Cardiac muscle cell (in vitro differentiated cells and primary cell): ENCODE measurements at regions not wholly inside any gene's neighbourhood (a gene's known extent, or its start where the extent isn't known, plus 50 kb on each side); places are given as distances from the start of the nearest gene placed in this dataset.
A peak's percentile ranks its signal among the peaks of the same experiment; 100 is the strongest.

Experiments used
- DNase-seq, 2 donors: peaks; one replicate each; pipeline versions ENCODE4 v3.0.0 to v3.0.0-alpha.2; 2010 to 2017; ENCODE audit warnings: low read depth in 1 of 2, low spot score in 1 of 2
- H3K27ac ChIP-seq: fragments of 200-600 bp; sonication (generic); 2 replicates; pipeline ENCODE4 v1.5.1; 2016
- H3K27me3 ChIP-seq: fragments of 200-600 bp; sonication (generic); 2 replicates; pipeline ENCODE4 v1.6.0; 2016; ENCODE audit warnings: control low read depth
- H3K36me3 ChIP-seq: fragments of 200-600 bp; sonication (generic); 2 replicates; pipeline ENCODE4 v1.5.1; 2016; ENCODE audit warnings: control low read depth
- H3K4me1 ChIP-seq: fragments of 200-600 bp; sonication (generic); 2 replicates; pipeline ENCODE4 v1.8.1; 2017; ENCODE audit warnings: low read depth, mild to moderate bottlenecking, mixed run types
- H3K4me3 ChIP-seq: fragments of 200-600 bp; sonication (generic); 2 replicates; pipeline ENCODE4 v1.5.1; 2016; ENCODE audit warnings: mild to moderate bottlenecking
- H3K9me3 ChIP-seq: fragments of 200-600 bp; sonication (generic); 2 replicates; pipeline ENCODE4 v1.5.1; 2017; ENCODE audit warnings: low read depth, mild to moderate bottlenecking, control low read depth
- TF ChIP-seq, protein P1 (sequence below): IDR thresholded peaks from 2 replicates; pipeline ENCODE4 v1.5.1; 2012; ENCODE audit warnings: low read depth, mild to moderate bottlenecking, low read length

DNA sequence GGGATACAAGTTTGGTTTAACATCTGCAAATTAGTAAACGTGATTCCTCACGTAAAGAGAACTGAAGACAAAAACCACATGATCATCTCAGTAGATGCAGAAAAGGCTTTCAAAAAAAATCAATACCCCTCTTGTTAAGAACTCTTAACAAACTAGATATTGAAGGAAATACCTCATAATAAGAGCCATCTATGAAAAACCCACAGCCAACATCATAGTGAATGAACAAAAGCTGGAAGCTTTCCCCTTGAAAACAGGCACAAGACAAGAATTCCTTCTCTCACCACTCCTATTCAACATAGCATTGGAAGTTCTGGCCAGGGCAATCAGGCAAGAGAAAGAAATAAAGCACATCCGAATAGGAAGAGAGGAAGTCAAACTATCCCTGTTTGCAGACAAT is 160.5 kb downstream of the CSNK2A3 start:
- Histone ChIP-seq H3K4me1 (no peaks in the 10 kb centered on the region), H3K27me3 (no peaks in the 10 kb centered on the region), H3K27ac (no peak overlapping the region), H3K9me3 (no peaks in the 10 kb centered on the region), H3K36me3 (no peaks in the 10 kb centered on the region), H3K4me3 (no peak overlapping the region)
- TF ChIP-seq, protein P1, sequence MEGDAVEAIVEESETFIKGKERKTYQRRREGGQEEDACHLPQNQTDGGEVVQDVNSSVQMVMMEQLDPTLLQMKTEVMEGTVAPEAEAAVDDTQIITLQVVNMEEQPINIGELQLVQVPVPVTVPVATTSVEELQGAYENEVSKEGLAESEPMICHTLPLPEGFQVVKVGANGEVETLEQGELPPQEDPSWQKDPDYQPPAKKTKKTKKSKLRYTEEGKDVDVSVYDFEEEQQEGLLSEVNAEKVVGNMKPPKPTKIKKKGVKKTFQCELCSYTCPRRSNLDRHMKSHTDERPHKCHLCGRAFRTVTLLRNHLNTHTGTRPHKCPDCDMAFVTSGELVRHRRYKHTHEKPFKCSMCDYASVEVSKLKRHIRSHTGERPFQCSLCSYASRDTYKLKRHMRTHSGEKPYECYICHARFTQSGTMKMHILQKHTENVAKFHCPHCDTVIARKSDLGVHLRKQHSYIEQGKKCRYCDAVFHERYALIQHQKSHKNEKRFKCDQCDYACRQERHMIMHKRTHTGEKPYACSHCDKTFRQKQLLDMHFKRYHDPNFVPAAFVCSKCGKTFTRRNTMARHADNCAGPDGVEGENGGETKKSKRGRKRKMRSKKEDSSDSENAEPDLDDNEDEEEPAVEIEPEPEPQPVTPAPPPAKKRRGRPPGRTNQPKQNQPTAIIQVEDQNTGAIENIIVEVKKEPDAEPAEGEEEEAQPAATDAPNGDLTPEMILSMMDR, result no peak
- no peak for DNase-seq

DNA sequence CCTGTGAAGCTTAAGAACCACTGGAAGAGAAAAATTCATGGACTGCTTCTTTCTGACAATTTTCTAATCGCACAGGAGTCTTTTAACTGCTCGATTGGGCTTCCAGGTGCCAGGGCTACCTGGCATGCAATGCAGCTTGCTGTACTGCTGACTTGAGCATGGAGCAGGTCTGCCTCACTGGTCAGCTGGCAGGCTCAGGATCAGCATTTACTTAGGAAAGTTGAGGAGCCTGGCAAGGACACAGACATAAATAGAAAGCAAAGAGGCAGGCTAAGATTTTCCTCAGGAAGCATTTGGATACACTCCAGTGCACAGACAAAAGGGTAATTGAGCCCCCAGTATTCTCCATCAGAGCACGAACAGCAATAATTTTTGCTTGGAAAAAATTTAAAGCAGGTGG is 163.5 kb downstream of the CSNK2A3 start:
- Histone ChIP-seq H3K27ac (no peak overlapping the region), H3K9me3 (no peaks in the 10 kb centered on the region), H3K36me3 (no peaks in the 10 kb centered on the region), H3K4me1 (no peaks in the 10 kb centered on the region), H3K27me3 (no peaks in the 10 kb centered on the region), H3K4me3 (no peak overlapping the region)
- no peak for DNase-seq
- TF ChIP-seq, protein P1, result no peak

DNA sequence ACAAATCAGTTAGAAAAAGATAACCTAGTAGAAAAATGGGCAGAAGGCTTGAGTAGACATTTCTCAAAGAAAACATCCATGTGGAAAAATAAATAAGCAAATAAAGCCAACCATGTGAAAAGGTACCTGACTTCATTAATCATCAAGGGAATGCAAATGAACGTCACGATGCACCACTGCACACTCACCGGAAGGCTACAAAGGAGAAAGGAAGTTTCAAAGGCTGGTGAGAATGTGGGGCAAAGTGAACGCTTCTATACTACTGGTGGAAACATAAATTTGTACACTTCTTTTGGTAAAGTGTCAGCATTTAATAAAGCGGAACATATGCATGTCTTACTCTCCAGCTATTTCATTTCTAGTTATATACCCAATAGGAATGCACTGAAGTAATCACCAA is 166.8 kb downstream of the CSNK2A3 start:
- Histone ChIP-seq H3K27ac (no peak overlapping the region), H3K27me3 (no peaks in the 10 kb centered on the region), H3K36me3 (no peaks in the 10 kb centered on the region), H3K9me3 (no peaks in the 10 kb centered on the region), H3K4me3 (no peak overlapping the region), H3K4me1 (no peaks in the 10 kb centered on the region)
- no peak for DNase-seq
- TF ChIP-seq, protein P1, result no peak

DNA sequence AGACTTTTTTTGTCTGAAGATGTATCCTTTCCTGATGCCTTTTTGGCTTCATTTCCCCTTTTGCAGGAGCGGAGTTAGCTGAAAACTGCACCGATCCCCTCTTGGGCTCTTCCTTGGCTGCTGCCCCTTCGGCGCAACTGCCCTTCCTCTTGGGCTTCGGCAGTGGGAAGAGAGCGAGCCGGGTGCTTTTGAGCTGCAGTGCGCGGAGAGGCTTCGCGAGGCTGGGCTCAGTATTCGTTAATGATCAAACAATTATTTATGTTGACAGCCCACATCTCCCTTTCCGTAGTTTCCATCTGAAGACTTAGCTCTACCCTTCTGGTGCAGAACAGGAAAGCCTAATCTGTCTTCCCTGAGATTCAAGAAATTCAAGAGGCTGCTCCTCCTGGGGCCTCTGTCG is 170.8 kb downstream of the CSNK2A3 start:
- TF ChIP-seq, protein P1, result no peak
- no peaks in the 10 kb centered on the region for H3K27me3 ChIP-seq
- no peaks in the 10 kb centered on the region for H3K9me3 ChIP-seq
- no peaks in the 10 kb centered on the region for H3K4me1 ChIP-seq
- H3K4me3 ChIP-seq, result no peak overlapping the region
- H3K27ac ChIP-seq, result no peak overlapping the region
- no peak for DNase-seq
- no peaks in the 10 kb centered on the region for H3K36me3 ChIP-seq

DNA sequence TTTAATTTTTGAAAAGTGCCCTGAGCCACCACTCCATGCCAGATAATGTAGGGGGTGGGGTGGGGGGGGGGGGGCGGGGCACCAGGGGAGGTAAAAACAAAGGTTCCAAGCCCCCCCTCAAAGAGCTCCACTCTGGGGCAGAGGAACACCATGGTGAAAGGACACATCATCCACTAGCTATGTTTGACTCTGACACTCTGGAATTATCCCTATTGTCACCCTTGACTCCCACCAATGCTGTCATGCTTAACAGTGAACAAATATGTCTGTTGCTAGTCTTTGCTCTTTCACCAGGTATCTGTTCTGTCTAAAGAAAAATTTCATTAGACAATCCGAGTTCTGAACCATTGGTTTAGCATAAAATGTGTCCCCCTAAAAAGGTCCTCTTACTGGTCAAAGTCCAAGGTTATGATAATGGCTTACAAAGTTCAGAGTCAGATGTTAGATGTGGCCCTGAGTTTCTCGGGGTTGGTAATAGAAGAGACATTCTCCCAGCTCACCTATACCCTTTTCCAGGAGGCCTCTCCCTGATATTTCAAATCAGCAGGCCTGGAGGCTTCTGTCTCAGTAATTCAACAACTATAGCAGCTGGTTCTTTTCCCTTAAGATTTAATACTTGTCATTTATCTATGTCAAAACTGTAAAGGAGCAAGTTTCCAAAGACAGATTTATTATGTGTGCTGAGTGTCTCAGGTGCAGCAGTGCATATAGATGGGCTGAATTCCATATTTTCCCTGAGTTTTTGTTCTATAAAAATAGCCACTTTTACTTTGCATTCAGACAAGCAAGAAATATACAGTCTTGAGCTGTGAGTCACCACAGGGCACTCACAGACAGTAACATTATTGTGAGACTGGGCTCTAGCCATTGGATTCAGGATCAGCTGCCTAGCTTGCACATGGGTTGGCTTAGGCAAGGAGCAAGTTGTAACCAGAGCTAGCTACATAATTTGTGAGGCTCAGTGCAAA is 174.1 kb downstream of the CSNK2A3 start:
- DNase-seq, result peak in 1 of 2 donors; percentile 53
- H3K27ac ChIP-seq, result no peak overlapping the region
- no peaks in the 10 kb centered on the region for H3K36me3 ChIP-seq
- H3K4me1 ChIP-seq, result no peaks in the 10 kb centered on the region
- H3K4me3 ChIP-seq, result no peak overlapping the region
- no peaks in the 10 kb centered on the region for H3K27me3 ChIP-seq
- no peaks in the 10 kb centered on the region for H3K9me3 ChIP-seq
- TF ChIP-seq, protein P1, result no peak
